ENCODE measurements at regions not wholly inside any gene's neighbourhood (a gene's known extent, or its start where the extent isn't known, plus 50 kb on each side); places are given as distances from the start of the nearest gene placed in this dataset.

DNA sequence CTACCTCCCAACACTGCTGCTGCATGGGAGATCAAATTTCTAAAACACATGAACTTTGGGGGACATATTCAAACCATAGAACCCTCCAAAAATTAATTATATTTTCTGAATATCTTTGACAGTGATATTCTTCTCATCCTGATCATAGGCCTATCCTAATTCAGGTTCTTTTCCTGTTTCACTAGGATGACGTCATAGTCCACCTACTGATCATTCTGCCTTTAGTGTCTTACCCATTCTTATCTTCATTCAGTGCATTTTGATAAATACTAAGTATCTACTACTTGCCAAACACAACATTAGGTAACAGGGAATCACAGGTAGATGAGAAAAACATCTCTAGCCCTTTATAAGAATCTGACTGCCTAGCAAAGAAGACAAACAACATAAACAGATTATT, 179.1 kb upstream of the PRLR start:
- H3K9ac ChIP-seq (ENCODE audit: low read length) = no peak overlapping the region
- H3K27me3 ChIP-seq (ENCODE audit: control insufficient read depth, insufficient read depth, low read length) = no peaks in the 10 kb centered on the region
- no peaks in the 10 kb centered on the region for H3K36me3 ChIP-seq (ENCODE audit: control insufficient read depth, insufficient read depth, low read length)
- H3K4me1 ChIP-seq (ENCODE audit: control insufficient read depth, insufficient read depth, low read length) = no peaks in the 10 kb centered on the region
- H3K27ac ChIP-seq (ENCODE audit: low read depth, low read length) = no peak overlapping the region
- H3K4me3 ChIP-seq (ENCODE audit: low read length) = no peak overlapping the region

DNA sequence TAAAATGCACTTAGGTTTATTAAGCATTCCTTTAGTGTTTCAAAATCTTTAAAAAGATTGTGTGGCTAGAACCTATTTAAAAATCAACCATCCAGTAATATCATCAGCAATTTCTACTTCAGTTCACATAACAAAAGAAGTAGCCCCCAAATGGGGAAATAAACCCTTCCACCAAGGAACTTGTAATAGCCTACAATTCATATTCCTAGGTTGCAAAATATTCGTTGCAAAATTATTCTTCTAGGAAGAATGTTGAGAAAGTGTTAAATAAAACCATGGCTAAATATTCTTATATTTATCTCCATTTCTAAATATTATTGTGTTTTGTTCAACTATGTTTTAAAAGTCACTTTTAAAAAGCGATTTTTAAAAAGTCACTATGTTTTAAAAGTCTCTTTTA, 177.9 kb upstream of the PRLR start:
- Histone ChIP-seq H3K9ac (ENCODE audit: low read length) (no peak overlapping the region), H3K27me3 (ENCODE audit: control insufficient read depth, insufficient read depth, low read length) (no peaks in the 10 kb centered on the region), H3K4me3 (ENCODE audit: low read length) (no peak overlapping the region), H3K4me1 (ENCODE audit: control insufficient read depth, insufficient read depth, low read length) (no peaks in the 10 kb centered on the region), H3K36me3 (ENCODE audit: control insufficient read depth, insufficient read depth, low read length) (no peaks in the 10 kb centered on the region), H3K27ac (ENCODE audit: low read depth, low read length) (no peak overlapping the region)

DNA sequence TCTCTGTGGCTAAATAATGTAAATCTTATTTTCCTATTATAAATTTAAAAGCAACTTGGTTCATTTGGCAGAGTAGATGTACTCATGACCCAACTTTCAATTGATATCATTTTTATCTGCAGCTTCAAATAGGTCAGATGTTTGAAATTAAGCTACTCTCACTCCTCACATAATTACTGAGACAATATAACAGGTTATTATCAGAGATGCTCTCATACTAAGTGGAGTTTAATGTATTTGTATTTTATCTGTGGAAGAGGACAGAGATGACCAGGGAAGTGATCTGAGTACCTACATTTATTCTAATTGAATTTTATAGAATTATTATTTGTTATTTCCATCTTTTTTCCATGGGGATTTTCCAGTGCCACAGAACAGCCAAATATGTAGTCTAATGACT, 177.4 kb upstream of the PRLR start:
- Histone ChIP-seq H3K36me3 (ENCODE audit: control insufficient read depth, insufficient read depth, low read length) (no peaks in the 10 kb centered on the region), H3K27me3 (ENCODE audit: control insufficient read depth, insufficient read depth, low read length) (no peaks in the 10 kb centered on the region), H3K27ac (ENCODE audit: low read depth, low read length) (no peak overlapping the region), H3K4me1 (ENCODE audit: control insufficient read depth, insufficient read depth, low read length) (no peaks in the 10 kb centered on the region), H3K4me3 (ENCODE audit: low read length) (no peak overlapping the region), H3K9ac (ENCODE audit: low read length) (no peak overlapping the region)

DNA sequence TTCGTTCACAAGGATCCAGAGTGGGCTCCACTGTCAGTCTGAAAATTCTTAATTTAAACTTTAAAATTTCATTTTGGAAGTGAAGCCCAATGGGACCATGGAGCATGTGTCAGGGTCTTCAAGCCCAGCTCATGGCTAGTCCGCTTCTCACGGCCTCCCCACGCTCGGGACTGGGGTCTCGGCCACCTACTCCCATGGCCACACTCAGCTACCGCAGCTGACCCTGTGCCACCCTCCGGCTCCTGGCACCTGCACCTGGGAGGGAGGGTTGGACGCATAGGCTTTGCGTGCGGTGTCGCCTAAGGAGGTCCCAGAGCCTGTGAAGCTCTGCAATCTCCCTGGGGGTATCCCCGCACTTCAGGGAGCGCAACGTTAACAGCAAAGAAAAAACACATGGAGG, 175.7 kb upstream of the PRLR start:
- H3K4me1 ChIP-seq (ENCODE audit: control insufficient read depth, insufficient read depth, low read length) = no peaks in the 10 kb centered on the region
- no peaks in the 10 kb centered on the region for H3K27me3 ChIP-seq (ENCODE audit: control insufficient read depth, insufficient read depth, low read length)
- H3K36me3 ChIP-seq (ENCODE audit: control insufficient read depth, insufficient read depth, low read length) = no peaks in the 10 kb centered on the region
- no peak overlapping the region for H3K4me3 ChIP-seq (ENCODE audit: low read length)
- H3K27ac ChIP-seq (ENCODE audit: low read depth, low read length) = no peak overlapping the region
- no peak overlapping the region for H3K9ac ChIP-seq (ENCODE audit: low read length)

DNA sequence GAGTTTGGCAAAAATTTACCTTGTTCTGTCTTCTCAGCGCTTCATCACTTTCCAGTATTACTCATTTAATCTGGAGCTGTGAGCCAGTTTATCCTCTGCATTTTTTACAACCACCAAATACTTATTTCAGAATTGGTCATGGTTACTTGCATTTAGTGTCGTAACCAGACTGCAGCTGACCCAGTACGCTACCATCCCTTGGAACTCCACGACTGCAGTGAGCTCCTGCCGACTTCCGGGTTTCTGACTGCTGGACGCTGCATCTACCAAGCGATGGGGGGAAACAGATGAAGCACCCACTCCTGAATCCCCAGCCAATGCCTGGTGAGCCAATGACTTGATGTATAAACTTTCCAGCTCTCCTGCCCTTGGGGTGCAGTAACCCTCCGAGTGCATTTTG, 174.4 kb upstream of the PRLR start:
- Histone ChIP-seq H3K27ac (ENCODE audit: low read depth, low read length) (no peak overlapping the region), H3K4me1 (ENCODE audit: control insufficient read depth, insufficient read depth, low read length) (no peaks in the 10 kb centered on the region), H3K9ac (ENCODE audit: low read length) (no peak overlapping the region), H3K27me3 (ENCODE audit: control insufficient read depth, insufficient read depth, low read length) (no peaks in the 10 kb centered on the region), H3K36me3 (ENCODE audit: control insufficient read depth, insufficient read depth, low read length) (no peaks in the 10 kb centered on the region), H3K4me3 (ENCODE audit: low read length) (no peak overlapping the region)

DNA sequence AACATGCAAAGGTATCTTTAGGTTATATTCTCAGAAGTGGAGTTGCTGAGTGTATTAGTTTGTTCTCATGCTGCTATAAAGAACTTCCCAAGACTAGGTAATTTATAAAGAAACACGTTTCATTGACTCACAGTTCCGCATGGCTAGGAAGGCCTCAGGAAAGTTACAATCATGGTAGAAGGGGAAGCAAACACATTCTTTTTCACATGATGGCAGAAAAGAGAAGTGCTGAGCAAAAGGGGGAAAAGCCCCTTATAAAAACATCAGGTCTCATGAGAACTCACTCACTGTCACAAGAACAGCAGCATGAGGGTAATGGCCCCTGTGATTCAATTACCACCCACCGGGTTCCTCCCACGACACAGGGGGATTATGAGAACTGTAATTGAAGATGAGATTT, 163.6 kb upstream of the PRLR start:
- Histone ChIP-seq H3K36me3 (ENCODE audit: control insufficient read depth, insufficient read depth, low read length) (no peaks in the 10 kb centered on the region), H3K4me1 (ENCODE audit: control insufficient read depth, insufficient read depth, low read length) (no peaks in the 10 kb centered on the region), H3K27me3 (ENCODE audit: control insufficient read depth, insufficient read depth, low read length) (no peaks in the 10 kb centered on the region), H3K4me3 (ENCODE audit: low read length) (no peak overlapping the region), H3K9ac (ENCODE audit: low read length) (no peak overlapping the region), H3K27ac (ENCODE audit: low read depth, low read length) (no peak overlapping the region)

DNA sequence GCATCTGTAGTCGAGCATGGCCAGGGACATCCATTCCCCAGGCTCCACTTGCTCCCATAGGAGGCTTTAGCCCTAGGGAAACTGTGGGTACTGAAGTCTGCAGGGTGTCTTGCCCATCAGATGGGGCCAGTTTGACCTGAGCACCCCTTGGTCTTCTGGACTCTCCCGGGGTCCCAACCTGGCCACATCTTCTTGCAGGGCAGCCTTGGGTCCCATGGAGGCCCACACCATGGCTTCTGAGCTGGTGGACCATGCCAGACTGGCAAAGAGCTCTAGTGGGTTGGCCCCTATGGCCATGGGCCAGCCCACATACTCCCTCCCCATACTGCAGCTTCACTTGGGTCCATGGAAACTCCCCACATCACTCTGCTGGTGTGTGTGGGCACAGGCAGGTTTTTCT, 154.4 kb upstream of the PRLR start:
- Histone ChIP-seq H3K27me3 (ENCODE audit: control insufficient read depth, insufficient read depth, low read length) (no peaks in the 10 kb centered on the region), H3K9ac (ENCODE audit: low read length) (no peak overlapping the region), H3K4me1 (ENCODE audit: control insufficient read depth, insufficient read depth, low read length) (no peaks in the 10 kb centered on the region), H3K27ac (ENCODE audit: low read depth, low read length) (no peak overlapping the region), H3K4me3 (ENCODE audit: low read length) (no peak overlapping the region), H3K36me3 (ENCODE audit: control insufficient read depth, insufficient read depth, low read length) (no peaks in the 10 kb centered on the region)

DNA sequence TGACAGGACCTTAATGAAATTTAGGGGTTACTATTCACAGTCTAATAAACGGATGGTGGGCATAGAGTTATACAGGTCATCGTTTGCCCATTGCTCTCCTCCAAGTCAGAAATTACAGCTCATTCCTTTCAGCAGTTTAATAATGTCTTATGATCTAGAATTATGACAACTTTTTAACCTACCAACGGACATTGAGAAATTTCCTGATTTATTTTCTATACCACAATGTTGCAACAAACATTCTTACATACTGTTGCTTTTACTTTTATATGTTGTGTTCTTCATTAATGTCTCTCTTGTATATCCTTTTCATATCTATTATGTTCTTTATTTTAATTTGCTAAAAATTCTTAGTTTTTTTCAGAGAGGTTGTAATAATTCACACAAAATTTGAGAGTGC, 152.8 kb upstream of the PRLR start:
- H3K36me3 ChIP-seq (ENCODE audit: control insufficient read depth, insufficient read depth, low read length) = no peaks in the 10 kb centered on the region
- no peak overlapping the region for H3K27ac ChIP-seq (ENCODE audit: low read depth, low read length)
- H3K27me3 ChIP-seq (ENCODE audit: control insufficient read depth, insufficient read depth, low read length) = no peaks in the 10 kb centered on the region
- no peak overlapping the region for H3K4me3 ChIP-seq (ENCODE audit: low read length)
- H3K4me1 ChIP-seq (ENCODE audit: control insufficient read depth, insufficient read depth, low read length) = no peaks in the 10 kb centered on the region
- H3K9ac ChIP-seq (ENCODE audit: low read length) = no peak overlapping the region

DNA sequence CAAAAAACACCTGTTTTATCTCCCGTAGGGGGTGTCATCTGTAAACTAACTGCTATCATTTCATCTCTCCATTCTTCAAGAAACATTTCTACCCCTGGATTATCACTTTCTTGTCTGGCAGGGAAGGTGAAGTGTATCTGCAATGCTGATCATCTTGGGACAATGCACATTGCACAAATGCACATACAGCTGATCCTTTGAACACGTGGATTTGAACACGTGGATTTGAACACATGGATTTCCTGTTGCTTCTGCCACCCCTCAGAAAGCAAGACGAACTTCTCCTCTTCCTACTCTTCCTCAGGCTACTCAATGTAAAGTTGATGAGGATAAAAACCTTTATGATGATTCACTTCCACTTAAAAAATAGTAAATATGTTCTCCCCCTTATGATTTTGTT, 147.4 kb upstream of the PRLR start:
- H3K4me1 ChIP-seq (ENCODE audit: control insufficient read depth, insufficient read depth, low read length) = no peaks in the 10 kb centered on the region
- H3K27me3 ChIP-seq (ENCODE audit: control insufficient read depth, insufficient read depth, low read length) = no peaks in the 10 kb centered on the region
- no peak overlapping the region for H3K9ac ChIP-seq (ENCODE audit: low read length)
- H3K27ac ChIP-seq (ENCODE audit: low read depth, low read length) = no peak overlapping the region
- no peak overlapping the region for H3K4me3 ChIP-seq (ENCODE audit: low read length)
- no peaks in the 10 kb centered on the region for H3K36me3 ChIP-seq (ENCODE audit: control insufficient read depth, insufficient read depth, low read length)

DNA sequence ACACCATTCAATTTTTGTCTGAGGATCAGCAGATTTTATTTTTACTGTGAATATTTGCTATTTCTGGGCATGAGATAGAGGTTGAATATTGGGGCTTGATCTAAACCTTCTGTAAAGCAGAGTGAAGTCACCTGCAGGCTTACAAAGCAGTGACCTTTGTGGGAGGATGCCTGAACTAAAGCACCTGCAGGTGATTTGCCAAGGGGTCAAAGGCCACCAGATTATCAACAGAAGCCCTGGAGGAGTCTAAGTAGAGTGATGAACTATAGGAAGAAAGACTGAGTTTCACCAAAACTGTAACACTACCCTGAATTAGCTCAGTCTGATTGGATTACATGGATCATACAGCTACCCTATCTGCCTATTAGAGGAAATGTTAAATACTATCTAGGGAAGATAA, 144.3 kb upstream of the PRLR start:
- Histone ChIP-seq H3K27me3 (ENCODE audit: control insufficient read depth, insufficient read depth, low read length) (no peaks in the 10 kb centered on the region), H3K36me3 (ENCODE audit: control insufficient read depth, insufficient read depth, low read length) (no peaks in the 10 kb centered on the region), H3K27ac (ENCODE audit: low read depth, low read length) (no peak overlapping the region), H3K9ac (ENCODE audit: low read length) (no peak overlapping the region), H3K4me3 (ENCODE audit: low read length) (no peak overlapping the region), H3K4me1 (ENCODE audit: control insufficient read depth, insufficient read depth, low read length) (no peaks in the 10 kb centered on the region)

DNA sequence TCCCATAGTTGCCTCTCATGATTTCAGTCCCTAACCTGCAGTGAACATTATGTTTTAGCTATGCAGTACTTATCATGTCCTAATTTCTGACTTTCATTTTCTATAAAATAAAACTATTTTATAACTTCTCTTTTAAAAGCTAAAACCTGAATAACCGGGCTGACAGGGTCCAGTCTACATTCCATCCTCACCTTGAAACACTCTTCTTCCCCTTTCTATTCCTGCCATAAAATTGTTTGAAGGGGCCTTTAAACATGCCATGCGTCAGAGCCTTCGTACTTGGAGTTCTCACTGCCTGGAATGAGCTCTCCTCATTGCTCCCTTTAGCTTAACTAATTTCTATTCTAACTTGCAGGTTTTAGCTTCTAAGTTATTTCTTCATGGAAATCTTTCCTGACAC, 143.0 kb upstream of the PRLR start:
- Histone ChIP-seq H3K27ac (ENCODE audit: low read depth, low read length) (no peak overlapping the region), H3K9ac (ENCODE audit: low read length) (no peak overlapping the region), H3K4me3 (ENCODE audit: low read length) (no peak overlapping the region), H3K27me3 (ENCODE audit: control insufficient read depth, insufficient read depth, low read length) (no peaks in the 10 kb centered on the region), H3K36me3 (ENCODE audit: control insufficient read depth, insufficient read depth, low read length) (no peaks in the 10 kb centered on the region), H3K4me1 (ENCODE audit: control insufficient read depth, insufficient read depth, low read length) (no peaks in the 10 kb centered on the region)

DNA sequence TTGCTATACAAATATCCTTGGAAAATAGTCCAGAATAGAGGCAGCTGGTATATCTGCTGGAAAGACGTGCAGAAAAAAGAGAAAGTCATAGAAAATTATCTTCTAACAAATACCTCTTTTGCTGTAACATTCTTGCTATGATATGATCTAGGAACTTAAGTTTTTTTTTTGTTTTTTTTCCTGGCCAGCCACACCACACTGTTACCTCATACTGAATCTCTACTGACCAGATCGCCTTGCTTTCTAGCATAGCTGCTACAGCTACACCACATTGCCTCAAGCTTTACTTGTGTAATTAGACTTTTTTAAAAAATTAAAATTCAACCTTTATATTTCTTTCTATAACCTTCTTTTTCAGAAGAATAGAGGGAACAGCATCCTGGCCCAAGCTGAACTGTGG, 142.2 kb upstream of the PRLR start:
- no peaks in the 10 kb centered on the region for H3K36me3 ChIP-seq (ENCODE audit: control insufficient read depth, insufficient read depth, low read length)
- no peak overlapping the region for H3K27ac ChIP-seq (ENCODE audit: low read depth, low read length)
- no peaks in the 10 kb centered on the region for H3K4me1 ChIP-seq (ENCODE audit: control insufficient read depth, insufficient read depth, low read length)
- no peak overlapping the region for H3K9ac ChIP-seq (ENCODE audit: low read length)
- H3K4me3 ChIP-seq (ENCODE audit: low read length) = no peak overlapping the region
- no peaks in the 10 kb centered on the region for H3K27me3 ChIP-seq (ENCODE audit: control insufficient read depth, insufficient read depth, low read length)

DNA sequence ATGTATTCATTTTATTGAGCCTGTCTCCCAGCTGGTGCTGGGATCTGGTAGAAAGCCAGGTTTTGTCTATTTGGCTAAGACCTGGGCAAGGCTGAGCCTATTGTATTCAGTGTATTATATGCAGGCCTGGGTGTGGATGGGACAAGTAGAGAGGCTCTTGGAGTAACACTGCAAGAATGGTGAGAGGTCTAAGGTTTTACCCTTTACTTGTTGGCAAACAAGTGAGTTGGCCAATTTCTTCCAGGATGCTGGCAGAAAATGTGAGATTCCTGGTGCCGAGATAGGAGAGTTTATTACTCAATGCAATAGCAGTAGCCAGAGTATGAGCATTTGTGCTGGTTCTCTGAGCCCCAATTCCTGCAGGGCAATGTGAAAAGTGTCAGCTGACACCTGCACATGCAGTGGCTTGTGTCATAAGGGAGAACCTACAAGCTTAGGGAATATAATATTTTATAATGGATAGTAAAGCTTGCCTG, 141.7 kb upstream of the PRLR start:
- Histone ChIP-seq H3K27me3 (ENCODE audit: control insufficient read depth, insufficient read depth, low read length) (no peaks in the 10 kb centered on the region), H3K4me3 (ENCODE audit: low read length) (no peak overlapping the region), H3K27ac (ENCODE audit: low read depth, low read length) (no peak overlapping the region), H3K4me1 (ENCODE audit: control insufficient read depth, insufficient read depth, low read length) (no peaks in the 10 kb centered on the region), H3K36me3 (ENCODE audit: control insufficient read depth, insufficient read depth, low read length) (no peaks in the 10 kb centered on the region), H3K9ac (ENCODE audit: low read length) (no peak overlapping the region)

DNA sequence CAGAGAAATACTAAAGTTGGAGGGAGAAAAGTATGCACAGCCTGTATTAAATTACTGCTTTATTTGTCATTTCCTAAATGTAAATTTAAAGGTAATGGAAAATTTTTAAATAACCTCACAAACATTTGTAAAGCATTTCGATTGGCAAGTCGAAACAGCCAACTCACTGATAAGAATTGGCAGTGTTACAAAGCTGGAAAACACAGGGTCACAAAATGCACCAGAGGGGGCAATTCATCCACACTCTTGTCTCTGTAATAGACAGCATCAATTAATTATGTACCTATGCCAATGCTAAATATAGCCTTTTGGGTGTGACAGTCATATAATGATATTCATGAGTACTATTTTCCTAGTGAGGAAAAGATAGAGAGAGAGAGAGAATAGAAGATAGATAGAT, 140.6 kb upstream of the PRLR start:
- Histone ChIP-seq H3K27ac (ENCODE audit: low read depth, low read length) (no peak overlapping the region), H3K4me1 (ENCODE audit: control insufficient read depth, insufficient read depth, low read length) (no peaks in the 10 kb centered on the region), H3K36me3 (ENCODE audit: control insufficient read depth, insufficient read depth, low read length) (no peaks in the 10 kb centered on the region)

More for the DNA sequence above, 140.6 kb upstream of the PRLR start:
- no peak overlapping the region for H3K9ac ChIP-seq (ENCODE audit: low read length)
- H3K27me3 ChIP-seq (ENCODE audit: control insufficient read depth, insufficient read depth, low read length) = no peaks in the 10 kb centered on the region
- no peak overlapping the region for H3K4me3 ChIP-seq (ENCODE audit: low read length)
